ENCODE measurements at regions not wholly inside any gene's neighbourhood (a gene's known extent, or its start where the extent isn't known, plus 50 kb on each side); places are given as distances from the start of the nearest gene placed in this dataset.

GRCh38 chr13:61040181-61040580 is 375.5 kb downstream of the PCDH20 start:
- Histone ChIP-seq H3K27ac (ENCODE audit: low read depth, low read length) (no peak overlapping the region), H3K79me1 (ENCODE audit: low read depth, low read length) (no peaks in the 10 kb centered on the region), H3K9ac (replicated peaks in 1 of 4; ENCODE audit: extremely low read depth in 1 of 4, low read depth in 3 of 4, low read length in 3 of 4) (no peak overlapping the region), H2BK5ac (ENCODE audit: low read depth, low read length) (no peak overlapping the region), H3K4me3 (ENCODE audit: extremely low read depth in 1 of 4, insufficient read depth in 2 of 4, low read depth in 3 of 4, low read length in 4 of 4) (no peak overlapping the region), H2AK5ac (ENCODE audit: low read depth, low read length) (no peak overlapping the region), H3K4me1 (replicated peaks in 1 of 4; ENCODE audit: control insufficient read depth in 3 of 4, insufficient read depth in 4 of 4, low read length in 3 of 4) (no peaks in the 10 kb centered on the region), H4K5ac (ENCODE audit: insufficient read length, low read depth, low read length) (no peak overlapping the region), H3K79me2 (ENCODE audit: control insufficient read depth in 1 of 2, insufficient read depth in 2 of 2, low read length in 2 of 2) (no peaks in the 10 kb centered on the region), H3K14ac (ENCODE audit: insufficient read length) (no peak overlapping the region), H3K23me2 (ENCODE audit: low read depth, low read length) (no peaks in the 10 kb centered on the region), H3K23ac (ENCODE audit: insufficient read length) (no peak overlapping the region), H2AFZ (ENCODE audit: low read length) (no peak overlapping the region), H2BK120ac (replicated peaks; ENCODE audit: low read depth, low read length) (no peak overlapping the region), H2BK15ac (ENCODE audit: low read length) (no peak overlapping the region), H4K8ac (ENCODE audit: extremely low read depth, insufficient read depth, low read length) (no peak overlapping the region), H3K18ac (ENCODE audit: extremely low read depth, low read length) (no peak overlapping the region), H4K20me1 (replicated peaks in 1 of 2; ENCODE audit: control insufficient read depth in 1 of 2, insufficient read depth in 2 of 2, low read length in 2 of 2) (no peaks in the 10 kb centered on the region), H3K9me3 (ENCODE audit: insufficient read depth in 2 of 2, low read depth in 1 of 2, low read length in 1 of 2) (no peaks in the 10 kb centered on the region), H2BK20ac (ENCODE audit: low read length) (no peak overlapping the region), H3K4ac (replicated peaks; ENCODE audit: insufficient read length, low read depth, low read length) (no peak overlapping the region), H3K36me3 (ENCODE audit: control insufficient read depth in 2 of 4, insufficient read depth in 4 of 4, low read length in 3 of 4) (no peaks in the 10 kb centered on the region), H4K91ac (replicated peaks; ENCODE audit: insufficient read length, low read length) (no peak overlapping the region), H3K56ac (replicated peaks; ENCODE audit: insufficient read length, low read depth, low read length) (no peak overlapping the region), H3K27me3 (replicated peaks in 1 of 4; ENCODE audit: control insufficient read depth in 3 of 4, extremely low read depth in 1 of 4, insufficient read depth in 3 of 4, low read length in 3 of 4) (no peaks in the 10 kb centered on the region), H2BK12ac (ENCODE audit: low read depth, low read length) (no peak overlapping the region), H3K4me2 (ENCODE audit: insufficient read depth in 1 of 2, low read depth in 2 of 2, low read length in 2 of 2) (no peak overlapping the region)
- FAIRE-seq, result no peak
- ChIA-PET CTCF (ENCODE audit: partially characterized antibody) (no interaction called here), POLR2A (ENCODE audit: partially characterized antibody) (no interaction called here)
- 83% methylated on average over 2 of the region's 2 CpGs; no CpG with 5 or more reads in 1 of the 2 experiments for WGBS, 2 experiments (ENCODE audit: extremely low coverage in 1 of 2, insufficient coverage in 1 of 2, insufficient read length in 1 of 2, insufficient replicate concordance in 2 of 2, low coverage in 1 of 2, low lambda C conversion rate in 2 of 2, missing lambda C conversion rate in 1 of 2)
- no peak for DNase-seq (ENCODE audit: low read depth in 1 of 2, low spot score in 2 of 2)
- TF ChIP-seq SP1 (IDR thresholded peaks at IDR 0.05; ENCODE audit: low read depth, low read length) (no peak), RXRA (IDR thresholded peaks at IDR 0.05; ENCODE audit: insufficient read depth, low read depth, low read length) (no peak), KDM1A (IDR thresholded peaks at IDR 0.05; ENCODE audit: borderline replicate concordance, low read length) (no peak), ZNF274 (IDR thresholded peaks at IDR 0.05; ENCODE audit: borderline replicate concordance, extremely low read depth, low read length) (no peak), RBBP5 (IDR thresholded peaks at IDR 0.05; ENCODE audit: borderline replicate concordance, low read depth, low read length) (no peak), SAP30 (IDR thresholded peaks at IDR 0.05; ENCODE audit: insufficient read depth, insufficient replicate concordance, low read length) (no peak), CEBPB (IDR thresholded peaks at IDR 0.05; ENCODE audit: low read depth, low read length) (no peak), TAF7 (optimal IDR thresholded peaks at IDR 0.05; ENCODE audit: borderline replicate concordance, low read depth, low read length) (no peak), POLR2AphosphoS5 (IDR thresholded peaks at IDR 0.05; ENCODE audit: low read depth, low read length) (no peak), SP4 (IDR thresholded peaks at IDR 0.05; ENCODE audit: low read length) (no peak), CBX8 (IDR thresholded peaks at IDR 0.05; ENCODE audit: borderline replicate concordance, low read depth, low read length) (no peak), SRF (IDR thresholded peaks at IDR 0.05; ENCODE audit: low read depth, low read length) (no peak), ATF3 (IDR thresholded peaks at IDR 0.05; ENCODE audit: insufficient read depth, low read depth, low read length) (no peak), POU5F1 (IDR thresholded peaks at IDR 0.05; ENCODE audit: low read depth, low read length) (no peak)
